ENCODE measurements at regions not wholly inside any gene's neighbourhood (a gene's known extent, or its start where the extent isn't known, plus 50 kb on each side); places are given as distances from the start of the nearest gene placed in this dataset.
"Not testable (repeated sequence)": the region's sequence is repeated elsewhere in the genome, so short reads cannot be mapped to it uniquely, and the experiment has no call there.

DNA sequence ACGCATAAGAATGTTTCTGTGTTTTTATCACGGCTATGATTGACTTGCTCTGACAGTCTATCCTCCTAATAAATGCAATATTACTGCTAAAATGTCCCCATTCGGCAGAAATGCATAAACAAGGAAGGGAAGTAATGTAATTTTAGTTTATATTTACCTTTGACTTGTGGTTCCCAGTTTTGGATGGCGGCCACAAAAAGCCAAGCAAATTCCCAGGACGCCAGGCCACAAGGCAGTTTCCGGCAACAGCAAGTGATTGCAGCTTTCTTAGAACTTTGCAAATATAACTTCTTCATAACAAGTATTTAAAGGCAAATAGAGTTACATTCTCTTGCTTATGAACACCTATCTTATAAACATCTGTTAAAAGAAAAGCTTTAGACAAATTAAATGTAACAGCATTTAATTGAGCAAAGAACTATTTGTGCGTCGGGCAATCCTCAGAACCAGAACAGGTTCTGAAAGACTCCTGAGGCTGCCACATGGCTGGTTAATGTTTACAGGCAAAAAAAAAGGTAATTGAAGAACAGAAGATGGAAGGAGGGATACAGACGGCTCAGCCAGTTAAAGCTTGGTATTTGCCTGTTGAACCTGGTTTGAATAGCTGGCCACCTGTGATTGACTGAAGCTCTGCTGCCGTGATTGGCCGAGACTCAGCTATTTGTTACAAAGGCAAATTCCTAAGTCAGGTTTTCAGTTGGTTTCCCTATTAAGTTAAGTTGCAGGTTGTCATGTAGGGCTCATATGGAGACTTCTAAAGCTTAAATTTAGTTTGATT lies 80.8 kb downstream of the C21orf91 start:
- ChIA-PET CTCF (interaction anchor here (0.5 kb wide), 1 partner anchor 58 kb away, joined by 3 read pairs; no protein-coding TSS in a partner anchor), POLR2A (no interaction called here)

- CTCF ChIA-PET, result no interaction called here
- POLR2A ChIA-PET, result no interaction called here
These were observed 83.1 kb downstream of the C21orf91 start for GRCh38 chr21:17736072-17736471.

- POLR2A ChIA-PET, result no interaction called here
- CTCF ChIA-PET, result no interaction called here
These were observed 85.9 kb downstream of the C21orf91 start for GRCh38 chr21:17733209-17733608.

- ChIA-PET POLR2A (no interaction called here), CTCF (no interaction called here)
These were observed 86.8 kb downstream of the C21orf91 start for GRCh38 chr21:17732306-17732705.

DNA sequence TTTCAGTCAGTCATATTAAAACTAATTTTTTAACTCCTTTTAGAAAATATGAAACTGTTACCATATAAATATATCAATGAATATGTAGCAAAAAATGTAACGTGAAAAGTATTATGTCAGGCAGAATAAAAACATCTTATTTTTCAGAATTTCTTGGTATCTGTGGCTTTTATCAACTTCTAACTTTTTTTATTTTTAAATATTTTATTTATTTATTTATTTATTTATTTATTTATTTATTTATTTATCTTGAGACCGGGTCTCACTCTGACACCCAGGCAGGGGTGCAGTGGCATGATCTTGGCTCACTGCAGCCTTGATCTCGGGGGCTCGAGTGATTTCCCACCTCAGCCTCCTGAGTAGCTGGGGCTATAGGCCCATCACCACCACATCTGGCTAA lies 87.6 kb downstream of the C21orf91 start:
- ChIA-PET CTCF (no interaction called here), POLR2A (no interaction called here)

- ChIA-PET POLR2A (no interaction called here), CTCF (no interaction called here)
These were observed 88.4 kb downstream of the C21orf91 start for GRCh38 chr21:17730782-17731181.

GRCh38 chr21:17729455-17729854 lies 89.7 kb downstream of the C21orf91 start:
- CTCF ChIA-PET, result no interaction called here
- POLR2A ChIA-PET, result no interaction called here

GRCh38 chr21:17727361-17727760 lies 91.8 kb downstream of the C21orf91 start:
- ChIA-PET POLR2A (no interaction called here), CTCF (no interaction called here)

DNA sequence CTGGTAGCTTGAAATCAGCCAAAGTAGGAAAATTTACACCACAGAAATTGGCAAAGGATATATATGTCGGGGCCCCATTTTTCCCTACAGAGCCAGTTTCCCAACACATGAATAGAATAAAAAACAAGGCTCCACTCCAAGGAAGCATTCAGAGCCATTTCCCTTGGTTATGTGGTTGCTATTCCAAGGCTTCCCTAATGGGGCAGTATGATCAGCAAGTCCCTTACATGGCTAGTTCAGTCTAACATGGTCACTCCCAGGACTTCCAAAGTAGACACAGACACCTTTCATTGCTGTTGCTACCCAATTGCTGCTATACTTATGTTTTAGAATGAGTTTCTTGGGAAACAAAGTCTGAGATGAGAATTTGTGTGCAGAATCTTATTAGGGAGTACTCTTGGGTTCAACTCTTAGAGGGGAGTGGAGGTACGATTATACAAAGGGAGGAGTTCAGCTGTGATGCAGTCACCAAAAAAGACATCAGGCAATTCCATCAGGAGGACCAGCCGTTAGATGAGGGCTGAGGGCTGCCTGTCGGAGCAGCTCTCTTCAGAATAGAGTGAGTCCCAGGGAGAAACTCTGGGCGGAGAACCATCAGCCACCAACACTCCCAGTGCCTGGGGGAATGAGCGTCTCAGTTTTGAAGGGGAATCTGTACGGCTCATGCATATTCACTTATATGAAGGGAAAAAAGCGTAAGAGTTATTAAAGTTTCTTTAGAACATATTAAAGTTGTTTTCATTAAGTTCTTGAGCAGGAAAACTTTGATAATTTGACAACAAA lies 92.9 kb downstream of the C21orf91 start:
- ChIA-PET POLR2A (no interaction called here), CTCF (no interaction called here)

GRCh38 chr21:17725339-17725738 lies 93.8 kb downstream of the C21orf91 start:
- ChIA-PET POLR2A (no interaction called here), CTCF (no interaction called here)

DNA sequence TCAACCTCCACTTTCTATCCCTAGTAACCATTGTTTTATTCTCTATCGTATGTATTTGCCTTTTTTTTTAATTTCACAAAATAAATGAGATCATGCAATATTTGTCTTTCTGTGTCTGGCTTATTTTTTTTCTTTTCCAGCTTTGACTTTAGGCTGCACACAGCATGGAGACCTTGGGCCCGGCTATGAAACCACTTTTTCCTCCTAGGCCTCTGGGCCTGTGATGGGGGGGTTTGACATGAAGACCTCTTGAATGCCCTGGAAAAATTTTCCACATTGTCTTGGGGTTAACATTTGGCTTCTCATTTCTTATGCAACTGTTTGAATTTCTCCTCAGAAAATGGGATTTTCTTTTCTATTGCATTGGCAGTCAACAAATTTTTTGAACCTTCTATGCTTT lies 100.2 kb upstream of the BTG3 start:
- POLR2A ChIA-PET, result no interaction called here
- CTCF ChIA-PET, result no interaction called here

- POLR2A ChIA-PET, result no interaction called here
- CTCF ChIA-PET, result no interaction called here
These were observed 99.2 kb upstream of the BTG3 start for GRCh38 chr21:17711896-17712295.

GRCh38 chr21:17709266-17709611 lies 96.5 kb upstream of the BTG3 start:
- CTCF ChIA-PET, result no interaction called here
- POLR2A ChIA-PET, result no interaction called here

- ChIA-PET POLR2A (no interaction called here), CTCF (no interaction called here)
These were observed 96.0 kb upstream of the BTG3 start for GRCh38 chr21:17708522-17709265.

- ChIA-PET CTCF (no interaction called here), POLR2A (no interaction called here)
These were observed 87.0 kb upstream of the BTG3 start for GRCh38 chr21:17699524-17700189.

- CTCF ChIA-PET, result no interaction called here
- POLR2A ChIA-PET, result no interaction called here
These were observed 84.8 kb upstream of the BTG3 start for GRCh38 chr21:17697473-17697872.

- POLR2A ChIA-PET, CTCF ChIA-PET: not testable (repeated sequence)
These were observed 81.7 kb upstream of the BTG3 start for GRCh38 chr21:17694416-17694815.

GRCh38 chr21:17693801-17694200 lies 81.1 kb upstream of the BTG3 start:
- ChIA-PET POLR2A (no interaction called here), CTCF (no interaction called here)

DNA sequence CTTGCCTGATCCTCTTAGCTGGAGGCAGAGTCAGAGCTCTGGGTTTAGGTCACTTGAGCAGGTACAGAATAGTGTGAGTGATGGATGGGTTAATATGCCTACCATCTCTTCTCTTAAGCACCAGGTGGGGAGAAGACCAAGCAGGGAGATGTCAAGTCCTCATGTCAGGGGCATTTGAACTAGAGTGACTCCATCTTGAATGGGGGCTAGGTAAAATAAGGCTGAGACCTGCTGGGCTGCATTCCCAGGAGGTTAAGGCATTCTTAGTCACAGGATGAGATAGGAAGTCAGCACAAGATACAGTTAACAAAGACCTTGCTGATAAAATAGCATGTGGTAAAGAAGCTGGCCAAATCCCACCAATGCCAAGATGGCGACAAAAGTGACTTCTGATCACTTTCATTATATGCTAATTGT lies 77.4 kb upstream of the BTG3 start:
- POLR2A ChIA-PET, result no interaction called here

More for the DNA sequence above, 77.4 kb upstream of the BTG3 start:
- CTCF ChIA-PET, result no interaction called here

Measured in activated CD8-positive, alpha-beta memory T cell treated with anti-CD3 and anti-CD28 coated beads for 36 hours (primary cell).